Suprapubic skin (tissue), 4 donors: ENCODE measurements at regions not wholly inside any gene's neighbourhood (a gene's known extent, or its start where the extent isn't known, plus 50 kb on each side); places are given as distances from the start of the nearest gene placed in this dataset.

ENCODE experiments used
- DNase-seq, 2 donors: peaks; one replicate each; pipeline ENCODE4 v3.0.0-alpha.2; 2019; ENCODE audit warnings: low spot score in 2 of 2
- H3K27ac ChIP-seq: fragments of 200-600 bp; sonication (generic); one replicate; pipeline ENCODE4 v1.5.1; 2019
- H3K27me3 ChIP-seq: fragments of 200-600 bp; sonication (generic); one replicate; pipeline ENCODE4 v1.5.1; 2019
- H3K36me3 ChIP-seq: fragments of 200-600 bp; sonication (generic); one replicate; pipeline ENCODE4 v1.5.1; 2019
- H3K4me1 ChIP-seq: fragments of 200-600 bp; sonication (generic); one replicate; pipeline ENCODE4 v1.5.1; 2019
- H3K4me3 ChIP-seq: fragments of 200-600 bp; sonication (generic); one replicate; pipeline ENCODE4 v1.5.1; 2019; ENCODE audit warnings: mild to moderate bottlenecking
- H3K9me3 ChIP-seq: fragments of 200-600 bp; sonication (generic); one replicate; pipeline ENCODE4 v1.5.1; 2019
- CTCF ChIP-seq, 2 donors: fragments of 200-600 bp in 1 of 2; fragments of 450-650 bp in 1 of 2; sonication (generic) in 1 of 2; IDR thresholded peaks; one replicate each; pipeline ENCODE4 v1.5.1; 2016 to 2019; ENCODE audit warnings: antibody characterized with exemption in 2 of 2, mild to moderate bottlenecking in 1 of 2, moderate library complexity in 1 of 2
- EP300 ChIP-seq: sonication (generic); formaldehyde crosslinking; IDR thresholded peaks from one replicate; pipeline ENCODE4 v1.6.1; 2017; ENCODE audit warnings: antibody characterized with exemption
- POLR2A ChIP-seq, 2 donors: fragments of 450-650 bp; IDR thresholded peaks; one replicate each; pipeline ENCODE4 v1.6.1; 2017; ENCODE audit warnings: antibody characterized with exemption in 2 of 2, mild to moderate bottlenecking in 2 of 2, moderate library complexity in 2 of 2
- POLR2AphosphoS5 ChIP-seq, 3 donors: sonication (generic); formaldehyde crosslinking; IDR thresholded peaks; one replicate each; pipeline ENCODE4 v1.6.1; 2017; ENCODE audit warnings: antibody characterized with exemption in 3 of 3
- WGBS: methylation state at CpG from one replicate; pipeline ENCODE4 v1.1.5; 2018; 5-methylcytosine and 5-hydroxymethylcytosine counted together

DNA sequence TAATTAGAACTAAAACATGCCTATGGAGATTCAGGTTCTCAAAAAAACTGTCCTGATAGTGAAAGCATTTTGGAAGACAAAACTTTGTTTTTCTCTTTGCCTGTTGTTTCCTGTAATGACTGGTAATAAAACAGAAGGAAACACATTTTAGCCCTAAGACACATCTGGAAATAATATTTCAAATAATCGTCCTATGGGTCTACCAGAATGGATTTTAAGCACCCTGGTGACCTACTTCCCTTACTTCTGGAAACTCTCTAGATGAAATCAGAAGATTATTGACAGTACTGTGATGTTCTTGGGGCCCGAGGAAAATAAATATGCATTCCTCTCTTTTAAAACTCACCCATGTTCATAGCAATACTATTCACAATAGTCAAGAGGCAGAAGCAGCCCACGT lies 110.1 kb upstream of the TLE4 start:
- Histone ChIP-seq H3K9me3 (no peaks in the 10 kb centered on the region), H3K4me1 (no peaks in the 10 kb centered on the region), H3K27ac (no peak overlapping the region), H3K27me3 (no peaks in the 10 kb centered on the region), H3K36me3 (no peaks in the 10 kb centered on the region), H3K4me3 (no peak overlapping the region)
- WGBS = 28% methylated on average over 3 of the region's 3 CpGs
- DNase-seq = no peak
- no peak for TF ChIP-seq POLR2AphosphoS5 (IDR thresholded peaks at IDR 0.05)
- no peak for TF ChIP-seq POLR2A (IDR thresholded peaks at IDR 0.05)
- no peak for TF ChIP-seq CTCF (IDR thresholded peaks at IDR 0.05)
- no peak for TF ChIP-seq EP300

- no peak overlapping the region for H3K27ac ChIP-seq
- no peaks in the 10 kb centered on the region for H3K36me3 ChIP-seq
- H3K9me3 ChIP-seq = no peaks in the 10 kb centered on the region
- H3K27me3 ChIP-seq = no peaks in the 10 kb centered on the region
- no peak overlapping the region for H3K4me3 ChIP-seq
- no peaks in the 10 kb centered on the region for H3K4me1 ChIP-seq
- TF ChIP-seq CTCF (IDR thresholded peaks at IDR 0.05) (no peak), POLR2AphosphoS5 (IDR thresholded peaks at IDR 0.05) (no peak), EP300 (no peak), POLR2A (IDR thresholded peaks at IDR 0.05) (no peak)
- no peak for DNase-seq
These were observed 106.6 kb upstream of the TLE4 start for GRCh38 chr9:79465156-79465555.

- TF ChIP-seq POLR2AphosphoS5 (IDR thresholded peaks at IDR 0.05) (no peak), POLR2A (IDR thresholded peaks at IDR 0.05) (no peak), EP300 (no peak), CTCF (IDR thresholded peaks at IDR 0.05) (no peak)
- WGBS = 71% methylated on average over 2 of the region's 2 CpGs
- no peaks in the 10 kb centered on the region for H3K9me3 ChIP-seq
- no peak overlapping the region for H3K27ac ChIP-seq
- H3K27me3 ChIP-seq = no peaks in the 10 kb centered on the region
- peaks cover 6% of the 10 kb centered on the region for H3K4me1 ChIP-seq
- H3K36me3 ChIP-seq = no peaks in the 10 kb centered on the region
- no peak for DNase-seq
- no peak overlapping the region for H3K4me3 ChIP-seq
These were observed 102.6 kb upstream of the TLE4 start for GRCh38 chr9:79469164-79469563.

- TF ChIP-seq POLR2AphosphoS5 (IDR thresholded peaks at IDR 0.05) (no peak), EP300 (no peak), CTCF (IDR thresholded peaks at IDR 0.05) (no peak), POLR2A (IDR thresholded peaks at IDR 0.05) (no peak)
- Histone ChIP-seq H3K9me3 (no peaks in the 10 kb centered on the region), H3K4me3 (no peak overlapping the region), H3K4me1 (peaks cover 6% of the 10 kb centered on the region), H3K27me3 (no peaks in the 10 kb centered on the region), H3K27ac (no peak overlapping the region), H3K36me3 (no peaks in the 10 kb centered on the region)
- WGBS = 83% methylated on average over 2 of the region's 2 CpGs
- no peak for DNase-seq
These were observed 100.8 kb upstream of the TLE4 start for GRCh38 chr9:79470954-79471353.

DNA sequence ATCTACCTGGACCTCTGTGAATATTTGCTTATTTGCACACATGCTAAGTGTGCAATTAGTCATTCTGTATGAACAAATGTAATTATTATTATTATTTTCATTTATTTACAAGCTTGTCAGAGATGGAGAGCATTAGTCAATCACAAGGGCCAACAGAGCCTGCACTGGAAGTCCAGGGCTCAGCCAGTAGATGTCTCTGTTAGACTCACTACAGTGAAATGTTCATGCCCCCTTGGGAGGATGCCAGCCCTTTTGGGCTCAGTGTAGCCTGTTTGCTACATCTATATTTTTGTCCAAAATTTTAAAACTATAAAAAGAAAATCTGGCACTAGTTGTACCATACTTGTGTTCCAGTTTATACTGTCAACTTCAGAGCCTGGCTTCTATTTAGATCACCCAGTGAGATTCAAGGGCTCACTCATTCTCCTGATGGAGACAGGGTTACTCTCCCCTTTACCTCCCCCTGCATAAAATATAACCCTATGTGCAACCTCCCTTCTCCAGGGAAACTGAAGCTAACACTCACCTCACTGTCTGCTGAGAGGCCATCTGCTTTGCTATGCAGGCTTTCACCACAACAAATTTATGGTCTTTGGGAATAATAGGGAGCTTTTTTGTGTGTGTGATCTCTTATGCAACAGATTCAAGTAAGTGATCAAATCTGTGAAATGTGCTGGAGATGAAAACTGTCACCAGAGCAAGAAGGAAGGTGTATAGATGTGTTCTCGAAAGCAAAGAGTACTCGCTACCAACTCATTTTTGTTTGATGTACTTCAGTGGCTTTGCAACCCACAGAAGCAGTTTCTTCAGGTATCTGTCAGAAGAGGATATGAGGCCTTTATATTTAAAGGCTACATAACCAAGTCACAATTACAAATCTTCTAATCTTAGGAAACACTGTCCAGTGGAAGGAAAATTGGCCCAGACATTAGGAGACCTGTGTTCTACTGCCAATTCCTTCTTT lies 99.9 kb upstream of the TLE4 start:
- no peaks in the 10 kb centered on the region for H3K9me3 ChIP-seq
- WGBS = 81% methylated on average over 2 of the region's 2 CpGs
- H3K4me3 ChIP-seq = no peak overlapping the region
- DNase-seq = peak; percentile 63 to 77
- H3K4me1 ChIP-seq = peaks cover 6% of the 10 kb centered on the region
- TF ChIP-seq CTCF (IDR thresholded peaks at IDR 0.05) = peak in 1 of 2 donors; percentile 14
- no peak for TF ChIP-seq EP300
- H3K36me3 ChIP-seq = no peaks in the 10 kb centered on the region
- no peak overlapping the region for H3K27ac ChIP-seq
- H3K27me3 ChIP-seq = no peaks in the 10 kb centered on the region
